GM19193 (cell line): ENCODE measurements at regions not wholly inside any gene's neighbourhood (a gene's known extent, or its start where the extent isn't known, plus 50 kb on each side); places are given as distances from the start of the nearest gene placed in this dataset.

Experiments used
- POLR2A ChIP-seq: IDR thresholded peaks from 4 replicates; pipeline ENCODE4 v1.6.1; 2011; ENCODE audit not compliant: insufficient read depth, insufficient read length; ENCODE audit errors: extremely low read depth

GRCh38 chr7:149552799-149553198 is 55.2 kb upstream of the ZNF746 start:
- no peak for TF ChIP-seq POLR2A
